HUES48 (cell line): ENCODE measurements at regions not wholly inside any gene's neighbourhood (a gene's known extent, or its start where the extent isn't known, plus 50 kb on each side); places are given as distances from the start of the nearest gene placed in this dataset.
"Not testable (repeated sequence)": the region's sequence is repeated elsewhere in the genome, so short reads cannot be mapped to it uniquely, and the experiment has no call there.

Source experiments
- H3K27ac ChIP-seq: one replicate; pipeline ENCODE4 v1.7.0; 2013; ENCODE audit warnings: low read depth, low read length, inconsistent platforms
- H3K27me3 ChIP-seq: 2 replicates; pipeline ENCODE4 v1.6.1; 2013; ENCODE audit warnings: mild to moderate bottlenecking, low read length; ENCODE audit not compliant: control insufficient read depth, insufficient read depth
- H3K36me3 ChIP-seq: 2 replicates; pipeline ENCODE4 v1.6.1; 2013; ENCODE audit warnings: low read length; ENCODE audit not compliant: control insufficient read depth, insufficient read depth
- H3K4me1 ChIP-seq: 2 replicates; pipeline ENCODE4 v1.6.1; 2013; ENCODE audit warnings: mild to moderate bottlenecking, low read length; ENCODE audit not compliant: control insufficient read depth, insufficient read depth
- H3K4me3 ChIP-seq: 2 replicates; pipeline ENCODE4 v1.5.1; 2013; ENCODE audit warnings: mild to moderate bottlenecking, low read depth, low read length
- H3K9ac ChIP-seq: 2 replicates; pipeline ENCODE4 v1.6.1; 2013; ENCODE audit warnings: mild to moderate bottlenecking, low read depth, low read length, moderate library complexity
- H3K9me3 ChIP-seq: 2 replicates; pipeline ENCODE4 v1.6.1; 2013; ENCODE audit warnings: low read length; ENCODE audit not compliant: control insufficient read depth, insufficient read depth

GRCh38 chr3:152641198-152641597 lies 193.7 kb upstream of the P2RY1 start:
- no peaks in the 10 kb centered on the region for H3K4me1 ChIP-seq
- H3K36me3 ChIP-seq, result no peaks in the 10 kb centered on the region
- H3K4me3 ChIP-seq, result no peak overlapping the region
- H3K27me3 ChIP-seq, result no peaks in the 10 kb centered on the region
- no peaks in the 10 kb centered on the region for H3K9me3 ChIP-seq
- H3K9ac ChIP-seq, result no peak overlapping the region
- no peak overlapping the region for H3K27ac ChIP-seq

- Histone ChIP-seq H3K4me1 (no peaks in the 10 kb centered on the region), H3K36me3 (no peaks in the 10 kb centered on the region), H3K9me3 (no peaks in the 10 kb centered on the region), H3K9ac (no peak overlapping the region), H3K27me3 (no peaks in the 10 kb centered on the region), H3K27ac (no peak overlapping the region), H3K4me3 (no peak overlapping the region)
These were observed 192.3 kb upstream of the P2RY1 start for GRCh38 chr3:152642658-152643057.

GRCh38 chr3:152644478-152644877 lies 190.5 kb upstream of the P2RY1 start:
- H3K27ac ChIP-seq, result no peak overlapping the region
- no peak overlapping the region for H3K4me3 ChIP-seq
- H3K9ac ChIP-seq, result no peak overlapping the region
- H3K36me3 ChIP-seq, result no peaks in the 10 kb centered on the region
- no peaks in the 10 kb centered on the region for H3K27me3 ChIP-seq
- H3K9me3 ChIP-seq, result no peaks in the 10 kb centered on the region
- no peaks in the 10 kb centered on the region for H3K4me1 ChIP-seq

DNA sequence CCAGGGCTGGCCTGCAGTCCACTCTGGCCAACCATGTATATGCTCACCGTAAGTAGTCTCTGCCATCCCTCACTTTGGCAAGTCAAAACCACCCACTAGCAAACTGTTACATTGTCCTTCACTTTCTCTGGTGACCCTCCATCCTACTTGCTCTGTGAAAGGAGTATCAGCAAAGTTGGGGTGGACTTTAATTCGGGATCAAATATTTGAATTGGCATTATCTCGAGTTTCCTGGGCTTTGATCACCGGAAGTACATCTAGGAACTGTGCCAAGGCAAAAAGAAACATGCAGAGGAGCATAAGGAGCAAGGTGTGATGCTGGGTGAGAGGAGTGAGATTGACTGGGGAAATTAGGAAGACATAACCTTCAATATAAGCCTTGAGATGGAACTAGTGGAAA lies 188.9 kb upstream of the P2RY1 start:
- no peaks in the 10 kb centered on the region for H3K4me1 ChIP-seq
- H3K9ac ChIP-seq, result no peak overlapping the region
- H3K36me3 ChIP-seq, result no peaks in the 10 kb centered on the region
- no peak overlapping the region for H3K27ac ChIP-seq
- no peaks in the 10 kb centered on the region for H3K9me3 ChIP-seq
- no peaks in the 10 kb centered on the region for H3K27me3 ChIP-seq
- H3K4me3 ChIP-seq, result no peak overlapping the region

GRCh38 chr3:152650177-152650576 lies 184.8 kb upstream of the P2RY1 start:
- Histone ChIP-seq H3K9ac (no peak overlapping the region), H3K27me3 (no peaks in the 10 kb centered on the region), H3K4me3 (no peak overlapping the region), H3K27ac (no peak overlapping the region), H3K4me1 (peaks cover 5% of the 10 kb centered on the region; the same call in 1 of the 2 replicates), H3K36me3 (no peaks in the 10 kb centered on the region), H3K9me3 (no peaks in the 10 kb centered on the region)

DNA sequence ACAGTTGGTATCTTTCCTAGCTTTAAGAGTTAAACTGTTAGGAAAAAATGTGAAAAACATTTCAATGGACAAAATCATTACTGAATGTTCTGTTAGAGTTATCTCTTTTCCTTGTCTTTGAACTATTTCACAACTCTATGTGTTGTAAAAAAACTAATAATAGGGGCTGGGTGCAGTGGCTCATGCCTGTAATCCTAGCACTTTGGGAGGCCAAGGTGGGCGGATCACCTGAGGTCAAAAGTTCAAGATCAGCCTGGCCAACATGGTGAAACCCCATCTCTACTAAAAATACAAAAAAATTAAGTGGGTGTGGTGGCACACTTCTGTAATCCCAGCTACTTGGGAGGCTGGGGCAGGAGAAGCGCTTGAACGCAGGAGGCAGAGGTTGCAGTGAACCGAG lies 184.0 kb upstream of the P2RY1 start:
- H3K27ac ChIP-seq, H3K9ac ChIP-seq, H3K27me3 ChIP-seq, H3K4me3 ChIP-seq, H3K9me3 ChIP-seq, H3K36me3 ChIP-seq: not testable (repeated sequence)
- H3K4me1 ChIP-seq, result peaks cover 12% of the 10 kb centered on the region

- H3K27me3 ChIP-seq, result no peaks in the 10 kb centered on the region
- peak overlapping the region; percentile 20; the same call in 1 of the 2 replicates for H3K9ac ChIP-seq
- no peaks in the 10 kb centered on the region for H3K36me3 ChIP-seq
- H3K9me3 ChIP-seq, result no peaks in the 10 kb centered on the region
- H3K4me1 ChIP-seq, result peaks cover 42% of the 10 kb centered on the region
- peak overlapping the region; percentile 35 for H3K4me3 ChIP-seq
- H3K27ac ChIP-seq, result peak overlapping the region; percentile 94
These were observed 178.5 kb upstream of the P2RY1 start for GRCh38 chr3:152656214-152656971.

GRCh38 chr3:152656972-152657355 lies 178.0 kb upstream of the P2RY1 start:
- Histone ChIP-seq H3K9ac (peak overlapping the region; percentile 20; the same call in 1 of the 2 replicates), H3K27me3 (no peaks in the 10 kb centered on the region), H3K27ac (peak overlapping the region; percentile 94), H3K4me1 (peaks cover 42% of the 10 kb centered on the region), H3K4me3 (peak overlapping the region; percentile 35), H3K36me3 (no peaks in the 10 kb centered on the region), H3K9me3 (0 out of 2 replicates have a peak, but pooled peaks cover 3% of the 10 kb centered on the region)

DNA sequence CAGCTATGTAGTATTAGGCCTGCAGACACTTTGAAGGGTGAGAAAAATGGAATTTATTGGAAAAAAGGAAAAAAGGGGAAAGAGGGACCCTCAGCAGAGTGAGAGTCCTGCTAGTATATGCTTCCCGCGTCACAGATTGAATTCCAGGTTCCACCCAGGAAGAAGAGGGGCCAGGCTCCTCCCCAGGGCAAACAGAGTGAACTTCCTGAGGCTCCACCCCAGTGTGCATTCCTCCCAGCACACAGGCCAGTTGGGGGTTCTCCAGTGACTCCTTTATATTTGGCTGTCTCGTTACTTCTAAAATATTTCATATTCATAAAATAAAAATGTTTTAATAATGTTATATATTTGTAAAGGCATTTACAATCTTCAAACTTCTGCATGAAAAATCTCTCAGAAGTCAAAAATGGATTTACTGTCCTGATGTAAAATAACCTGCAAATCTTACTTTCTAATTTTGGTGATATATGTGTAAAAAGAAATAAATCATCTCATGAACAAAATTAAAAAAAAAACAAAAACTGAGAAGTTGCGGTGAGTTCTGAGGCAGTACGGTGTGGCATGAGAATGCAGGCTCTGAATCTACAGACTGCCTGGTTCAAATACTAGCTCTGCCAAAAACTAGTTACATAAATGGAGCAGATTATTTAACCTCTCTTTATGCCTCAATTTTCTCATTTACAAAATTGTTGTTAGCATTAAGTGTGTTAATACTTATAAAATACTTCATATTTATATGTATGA lies 175.8 kb upstream of the P2RY1 start:
- H3K27ac ChIP-seq, result no peak overlapping the region
- no peaks in the 10 kb centered on the region for H3K36me3 ChIP-seq
- H3K4me3 ChIP-seq, result no peak overlapping the region
- H3K27me3 ChIP-seq, result no peaks in the 10 kb centered on the region
- H3K9ac ChIP-seq, result no peak overlapping the region
- peaks cover 42% of the 10 kb centered on the region for H3K4me1 ChIP-seq
- 0 out of 2 replicates have a peak, but pooled peaks cover 5% of the 10 kb centered on the region for H3K9me3 ChIP-seq

GRCh38 chr3:152662157-152662556 lies 172.8 kb upstream of the P2RY1 start:
- Histone ChIP-seq H3K4me1 (peaks cover 19% of the 10 kb centered on the region), H3K27me3 (no peaks in the 10 kb centered on the region), H3K27ac (no peak overlapping the region), H3K4me3 (no peak overlapping the region), H3K36me3 (no peaks in the 10 kb centered on the region), H3K9me3 (0 out of 2 replicates have a peak, but pooled peaks cover 5% of the 10 kb centered on the region), H3K9ac (no peak overlapping the region)

GRCh38 chr3:152664766-152665165 lies 170.2 kb upstream of the P2RY1 start:
- no peaks in the 10 kb centered on the region for H3K36me3 ChIP-seq
- no peaks in the 10 kb centered on the region for H3K4me1 ChIP-seq
- no peaks in the 10 kb centered on the region for H3K27me3 ChIP-seq
- H3K27ac ChIP-seq, result no peak overlapping the region
- no peak overlapping the region for H3K4me3 ChIP-seq
- no peak overlapping the region for H3K9ac ChIP-seq
- 0 out of 2 replicates have a peak, but pooled peaks cover 5% of the 10 kb centered on the region for H3K9me3 ChIP-seq
